ENCODE measurements at regions not wholly inside any gene's neighbourhood (a gene's known extent, or its start where the extent isn't known, plus 50 kb on each side); places are given as distances from the start of the nearest gene placed in this dataset.
"Not testable (repeated sequence)": the region's sequence is repeated elsewhere in the genome, so short reads cannot be mapped to it uniquely, and the experiment has no call there.

DNA sequence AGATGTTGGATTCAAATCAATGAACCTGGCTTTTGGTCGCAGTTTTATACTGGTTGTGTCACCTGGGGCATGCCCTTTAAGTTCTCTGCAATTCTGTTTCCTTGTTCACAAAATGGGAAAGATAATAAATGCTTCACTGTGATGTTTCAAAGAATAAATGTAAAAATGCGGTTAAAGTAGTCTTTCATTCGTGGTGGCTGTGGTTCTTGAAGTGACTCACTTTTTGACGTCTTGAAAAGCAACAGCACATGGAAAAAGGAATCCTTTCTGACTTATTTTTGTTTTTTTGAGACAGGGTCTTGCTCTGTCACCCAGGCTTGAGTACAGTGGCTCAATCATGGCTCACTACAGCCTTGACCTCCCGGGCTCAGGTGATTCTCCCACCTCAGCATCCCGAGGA lies 88.4 kb upstream of the SLIT3 start:
- Mint-ChIP-seq H3K4me3 (ENCODE audit: unreplicated experiment) (no peak overlapping the region), H3K27ac (ENCODE audit: unreplicated experiment) (no peak overlapping the region), H3K9me3 (ENCODE audit: unreplicated experiment) (peaks cover 3% of the 10 kb centered on the region), H3K27me3 (ENCODE audit: unreplicated experiment) (peaks cover 5% of the 10 kb centered on the region), H3K4me1 (ENCODE audit: low read depth, unreplicated experiment) (no peaks in the 10 kb centered on the region), H3K36me3 (ENCODE audit: unreplicated experiment) (peaks cover 4% of the 10 kb centered on the region)
- no peak for DNase-seq
- TF ChIP-seq, protein P1, sequence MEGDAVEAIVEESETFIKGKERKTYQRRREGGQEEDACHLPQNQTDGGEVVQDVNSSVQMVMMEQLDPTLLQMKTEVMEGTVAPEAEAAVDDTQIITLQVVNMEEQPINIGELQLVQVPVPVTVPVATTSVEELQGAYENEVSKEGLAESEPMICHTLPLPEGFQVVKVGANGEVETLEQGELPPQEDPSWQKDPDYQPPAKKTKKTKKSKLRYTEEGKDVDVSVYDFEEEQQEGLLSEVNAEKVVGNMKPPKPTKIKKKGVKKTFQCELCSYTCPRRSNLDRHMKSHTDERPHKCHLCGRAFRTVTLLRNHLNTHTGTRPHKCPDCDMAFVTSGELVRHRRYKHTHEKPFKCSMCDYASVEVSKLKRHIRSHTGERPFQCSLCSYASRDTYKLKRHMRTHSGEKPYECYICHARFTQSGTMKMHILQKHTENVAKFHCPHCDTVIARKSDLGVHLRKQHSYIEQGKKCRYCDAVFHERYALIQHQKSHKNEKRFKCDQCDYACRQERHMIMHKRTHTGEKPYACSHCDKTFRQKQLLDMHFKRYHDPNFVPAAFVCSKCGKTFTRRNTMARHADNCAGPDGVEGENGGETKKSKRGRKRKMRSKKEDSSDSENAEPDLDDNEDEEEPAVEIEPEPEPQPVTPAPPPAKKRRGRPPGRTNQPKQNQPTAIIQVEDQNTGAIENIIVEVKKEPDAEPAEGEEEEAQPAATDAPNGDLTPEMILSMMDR (IDR thresholded peaks at IDR 0.05; ENCODE audit: partially characterized antibody, unreplicated experiment) = no peak

DNA sequence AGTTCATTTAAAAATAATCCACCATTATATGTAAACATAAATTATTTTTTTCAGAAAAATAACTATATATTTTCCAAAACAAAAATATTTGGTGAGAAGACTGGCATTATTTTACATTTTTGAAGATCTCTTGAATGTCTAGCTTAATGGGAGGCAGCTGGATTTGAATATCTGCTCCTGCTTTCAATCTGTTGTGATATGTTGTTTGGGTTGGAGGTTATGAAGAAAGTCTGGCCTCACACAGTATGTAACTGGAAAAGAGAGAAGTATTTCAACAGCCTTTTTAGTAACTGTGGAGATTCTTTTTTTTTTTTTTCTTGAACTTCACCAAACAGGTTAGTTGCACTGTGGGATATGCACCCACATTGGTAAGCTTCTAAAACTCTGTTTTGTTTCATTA lies 84.7 kb upstream of the SLIT3 start:
- H3K4me3 Mint-ChIP-seq (ENCODE audit: unreplicated experiment) = no peak overlapping the region
- peaks cover 2% of the 10 kb centered on the region for H3K27me3 Mint-ChIP-seq (ENCODE audit: unreplicated experiment)
- TF ChIP-seq, protein P1 (IDR thresholded peaks at IDR 0.05; ENCODE audit: partially characterized antibody, unreplicated experiment) = no peak
- no peak for DNase-seq
- no peaks in the 10 kb centered on the region for H3K4me1 Mint-ChIP-seq (ENCODE audit: low read depth, unreplicated experiment)
- no peaks in the 10 kb centered on the region for H3K9me3 Mint-ChIP-seq (ENCODE audit: unreplicated experiment)
- H3K36me3 Mint-ChIP-seq (ENCODE audit: unreplicated experiment) = peaks cover under 1% of the 10 kb centered on the region
- no peak overlapping the region for H3K27ac Mint-ChIP-seq (ENCODE audit: unreplicated experiment)

DNA sequence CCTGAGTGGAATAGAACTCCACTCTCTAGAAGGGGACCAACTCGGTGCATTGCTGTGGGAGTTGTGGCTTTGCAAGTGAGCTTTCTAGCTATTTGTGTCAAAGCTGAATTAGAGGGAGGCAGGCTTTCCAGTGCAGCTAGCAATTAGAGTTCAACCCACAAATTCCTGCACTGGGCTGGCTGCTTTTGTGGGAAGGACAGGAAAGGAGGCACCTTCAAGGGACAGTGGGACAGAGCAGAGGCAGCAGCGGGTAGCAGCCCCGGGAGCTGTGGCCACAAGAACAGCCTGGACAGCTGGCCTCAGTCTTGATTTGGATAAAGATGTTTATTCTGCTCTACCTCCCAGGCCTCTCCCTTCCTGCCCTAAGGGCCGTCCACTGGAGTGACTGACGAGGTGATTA lies 83.7 kb upstream of the SLIT3 start:
- Mint-ChIP-seq H3K9me3 (ENCODE audit: unreplicated experiment) (no peaks in the 10 kb centered on the region), H3K4me1 (ENCODE audit: low read depth, unreplicated experiment) (no peaks in the 10 kb centered on the region), H3K4me3 (ENCODE audit: unreplicated experiment) (no peak overlapping the region), H3K27ac (ENCODE audit: unreplicated experiment) (no peak overlapping the region), H3K27me3 (ENCODE audit: unreplicated experiment) (peaks cover 2% of the 10 kb centered on the region), H3K36me3 (ENCODE audit: unreplicated experiment) (no peaks in the 10 kb centered on the region)
- TF ChIP-seq, protein P1 (IDR thresholded peaks at IDR 0.05; ENCODE audit: partially characterized antibody, unreplicated experiment) = no peak
- no peak for DNase-seq

DNA sequence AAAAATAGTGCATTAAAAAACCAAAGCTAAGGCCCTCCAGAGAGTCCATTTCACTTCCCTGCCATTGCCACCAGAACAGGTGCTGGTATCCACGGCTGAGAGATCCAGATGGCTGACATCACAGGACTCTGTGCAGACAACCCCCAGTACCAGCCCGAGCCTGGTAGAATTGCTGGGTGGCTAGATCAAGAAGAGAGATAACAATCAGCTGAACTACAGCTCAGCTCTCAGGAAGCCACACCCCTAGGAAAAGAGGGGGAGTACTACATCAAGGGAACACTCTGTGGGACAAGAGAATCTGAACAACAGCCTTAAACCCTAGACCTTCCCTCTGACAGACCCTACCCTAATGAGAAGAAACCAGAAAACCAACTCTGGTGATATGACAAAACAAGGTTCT lies 73.8 kb upstream of the SLIT3 start:
- Mint-ChIP-seq H3K4me1 (ENCODE audit: low read depth, unreplicated experiment) (no peaks in the 10 kb centered on the region), H3K27ac (ENCODE audit: unreplicated experiment) (no peak overlapping the region), H3K9me3 (ENCODE audit: unreplicated experiment) (no peaks in the 10 kb centered on the region), H3K36me3 (ENCODE audit: unreplicated experiment) (no peaks in the 10 kb centered on the region), H3K27me3 (ENCODE audit: unreplicated experiment) (no peaks in the 10 kb centered on the region), H3K4me3 (ENCODE audit: unreplicated experiment) (no peak overlapping the region)
- DNase-seq = no peak
- TF ChIP-seq, protein P1 (IDR thresholded peaks at IDR 0.05; ENCODE audit: partially characterized antibody, unreplicated experiment) = no peak

DNA sequence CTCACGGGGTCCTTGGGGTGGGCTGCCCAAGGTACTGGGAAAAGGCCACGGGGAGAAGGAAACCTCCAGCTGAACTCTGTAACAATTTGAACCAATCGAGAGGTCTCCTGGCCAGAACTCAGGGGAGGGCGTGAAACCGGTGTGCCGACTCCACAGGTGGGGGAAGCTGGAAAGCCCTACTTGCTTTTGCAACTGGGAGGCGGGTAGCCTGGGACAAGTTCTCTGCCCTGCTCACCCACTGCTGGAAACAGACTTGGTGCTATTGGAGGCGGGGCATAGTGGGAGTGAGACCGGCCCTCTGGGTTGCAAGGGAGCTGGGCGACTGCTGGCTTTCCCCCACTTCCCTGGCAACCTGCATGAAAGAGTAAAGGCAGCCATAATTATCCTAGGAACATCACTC lies 73.2 kb upstream of the SLIT3 start:
- Mint-ChIP-seq H3K4me1 (ENCODE audit: low read depth, unreplicated experiment) (no peaks in the 10 kb centered on the region), H3K27ac (ENCODE audit: unreplicated experiment) (no peak overlapping the region), H3K36me3 (ENCODE audit: unreplicated experiment) (no peaks in the 10 kb centered on the region), H3K27me3 (ENCODE audit: unreplicated experiment) (no peaks in the 10 kb centered on the region), H3K9me3 (ENCODE audit: unreplicated experiment) (no peaks in the 10 kb centered on the region), H3K4me3 (ENCODE audit: unreplicated experiment) (no peak overlapping the region)
- TF ChIP-seq, protein P1 (IDR thresholded peaks at IDR 0.05; ENCODE audit: partially characterized antibody, unreplicated experiment) = no peak
- no peak for DNase-seq

DNA sequence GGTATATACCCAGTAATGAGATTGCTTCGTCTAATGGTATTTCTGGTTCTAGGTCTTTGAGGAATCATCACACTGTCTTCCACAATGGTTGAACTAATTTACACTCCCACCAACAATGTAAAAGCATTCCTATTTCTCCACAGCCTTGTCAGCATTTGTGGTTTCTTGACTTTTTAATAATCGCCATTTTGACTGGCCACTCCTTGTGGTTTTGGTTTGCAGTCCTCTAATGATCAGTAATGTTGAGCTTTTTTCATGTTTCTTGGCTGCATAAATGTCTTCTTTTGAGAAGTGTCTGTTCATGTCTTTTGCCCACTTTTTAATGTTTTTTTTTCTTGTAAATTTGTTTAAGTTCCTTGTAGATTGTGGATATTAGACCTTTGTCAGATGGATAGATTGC lies 70.9 kb upstream of the SLIT3 start:
- not testable (repeated sequence) for H3K4me3 Mint-ChIP-seq (ENCODE audit: unreplicated experiment); DNase-seq; H3K27ac Mint-ChIP-seq (ENCODE audit: unreplicated experiment); H3K9me3 Mint-ChIP-seq (ENCODE audit: unreplicated experiment); H3K36me3 Mint-ChIP-seq (ENCODE audit: unreplicated experiment); H3K27me3 Mint-ChIP-seq (ENCODE audit: unreplicated experiment); H3K4me1 Mint-ChIP-seq (ENCODE audit: low read depth, unreplicated experiment)
